Ammon's horn (tissue), 1 donor: ENCODE measurements at regions not wholly inside any gene's neighbourhood (a gene's known extent, or its start where the extent isn't known, plus 50 kb on each side); places are given as distances from the start of the nearest gene placed in this dataset.
"Not testable (repeated sequence)": the region's sequence is repeated elsewhere in the genome, so short reads cannot be mapped to it uniquely, and the experiment has no call there.

Source experiments
- DNase-seq: peaks from one replicate; pipeline ENCODE4 v3.0.0-alpha.2; 2016; ENCODE audit warnings: low spot score

GRCh38 chr3:76527773-76528172 is 512.1 kb upstream of the ROBO2 start:
- DNase-seq: no peak

GRCh38 chr3:76532158-76532822 is 507.6 kb upstream of the ROBO2 start:
- DNase-seq: no peak

- DNase-seq: not testable (repeated sequence)
Measured at GRCh38 chr3:76533710-76534109, 506.2 kb upstream of the ROBO2 start.

GRCh38 chr3:76537857-76538256 is 502.0 kb upstream of the ROBO2 start:
- DNase-seq: not testable (repeated sequence)

- DNase-seq: no peak
Measured at GRCh38 chr3:76547674-76548073, 492.2 kb upstream of the ROBO2 start.

GRCh38 chr3:76550522-76551201 is 489.2 kb upstream of the ROBO2 start:
- DNase-seq: no peak

- peak; percentile 12 for DNase-seq
Measured at GRCh38 chr3:76551739-76552138, 488.2 kb upstream of the ROBO2 start.

GRCh38 chr3:76552653-76553052 is 487.2 kb upstream of the ROBO2 start:
- DNase-seq: no peak

- no peak for DNase-seq
Measured at GRCh38 chr3:76554707-76555106, 485.2 kb upstream of the ROBO2 start.

GRCh38 chr3:76561494-76562236 is 478.2 kb upstream of the ROBO2 start:
- no peak for DNase-seq

- DNase-seq: no peak
Measured at GRCh38 chr3:76565496-76566210, 474.2 kb upstream of the ROBO2 start.

GRCh38 chr3:76566211-76566534 is 473.7 kb upstream of the ROBO2 start:
- DNase-seq: no peak

- no peak for DNase-seq
Measured at GRCh38 chr3:76566904-76567303, 473.0 kb upstream of the ROBO2 start.

GRCh38 chr3:76570436-76571057 is 469.4 kb upstream of the ROBO2 start:
- no peak for DNase-seq

- DNase-seq: no peak
Measured at GRCh38 chr3:76576201-76576600, 463.7 kb upstream of the ROBO2 start.

GRCh38 chr3:76582098-76582497 is 457.8 kb upstream of the ROBO2 start:
- no peak for DNase-seq

- DNase-seq: no peak
Measured at GRCh38 chr3:76582632-76583378, 457.1 kb upstream of the ROBO2 start.

GRCh38 chr3:76585794-76586392 is 454.0 kb upstream of the ROBO2 start:
- no peak for DNase-seq

GRCh38 chr3:76586471-76586870 is 453.4 kb upstream of the ROBO2 start:
- DNase-seq: no peak

GRCh38 chr3:76610150-76610549 is 429.7 kb upstream of the ROBO2 start:
- DNase-seq: no peak

GRCh38 chr3:76615719-76616118 is 424.2 kb upstream of the ROBO2 start:
- no peak for DNase-seq
